ENCODE measurements at regions not wholly inside any gene's neighbourhood (a gene's known extent, or its start where the extent isn't known, plus 50 kb on each side); places are given as distances from the start of the nearest gene placed in this dataset.

GRCh38 chr6:157772820-157773219 is 50.2 kb upstream of the SNX9 start:
- Histone ChIP-seq H3K4me3 (no peak overlapping the region), H3K9me3 (peaks cover 0 to 12% (median 0%) of the 10 kb centered on the region in 3 donors), H3K27ac (no peak overlapping the region), H3K27me3 (peaks cover 27% of the 10 kb centered on the region), H3K4me1 (no peaks in the 10 kb centered on the region), H3K36me3 (no peaks in the 10 kb centered on the region)
- WGBS, 2 donors (ENCODE audit: low coverage in 1 of 2): 91 to 96% methylated on average over 4 to 10 of the region's 10 CpGs
- TF ChIP-seq EP300 (IDR thresholded peaks at IDR 0.05): no peak
- no peak for ATAC-seq

All from gastroesophageal sphincter (tissue), 4 donors.